ENCODE measurements at regions not wholly inside any gene's neighbourhood (a gene's known extent, or its start where the extent isn't known, plus 50 kb on each side); places are given as distances from the start of the nearest gene placed in this dataset.
"Not testable (repeated sequence)": the region's sequence is repeated elsewhere in the genome, so short reads cannot be mapped to it uniquely, and the experiment has no call there.

DNA sequence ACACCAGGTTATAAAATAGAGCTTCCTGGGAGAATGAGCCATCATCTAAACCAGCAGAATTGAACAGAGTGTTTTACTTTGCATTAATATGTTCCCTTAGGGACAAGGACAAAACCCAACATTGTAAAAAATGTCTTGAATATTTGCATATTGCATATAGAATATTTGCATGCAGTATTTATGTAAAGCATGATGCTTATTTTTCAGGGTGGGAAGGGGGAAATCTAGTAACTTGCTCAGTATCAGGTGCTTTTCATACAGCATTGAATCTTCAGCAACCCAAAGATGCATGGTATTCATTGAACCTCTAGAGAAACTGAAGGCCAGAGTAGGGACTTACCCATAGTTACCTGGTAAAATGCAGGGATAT lies 409.2 kb upstream of the ZMIZ1 start:
- H3K4me3 ChIP-seq (ENCODE audit: low read depth, low read length): no peak overlapping the region
- DNase-seq (ENCODE audit: low read depth): no peak
- TF ChIP-seq, protein P1, sequence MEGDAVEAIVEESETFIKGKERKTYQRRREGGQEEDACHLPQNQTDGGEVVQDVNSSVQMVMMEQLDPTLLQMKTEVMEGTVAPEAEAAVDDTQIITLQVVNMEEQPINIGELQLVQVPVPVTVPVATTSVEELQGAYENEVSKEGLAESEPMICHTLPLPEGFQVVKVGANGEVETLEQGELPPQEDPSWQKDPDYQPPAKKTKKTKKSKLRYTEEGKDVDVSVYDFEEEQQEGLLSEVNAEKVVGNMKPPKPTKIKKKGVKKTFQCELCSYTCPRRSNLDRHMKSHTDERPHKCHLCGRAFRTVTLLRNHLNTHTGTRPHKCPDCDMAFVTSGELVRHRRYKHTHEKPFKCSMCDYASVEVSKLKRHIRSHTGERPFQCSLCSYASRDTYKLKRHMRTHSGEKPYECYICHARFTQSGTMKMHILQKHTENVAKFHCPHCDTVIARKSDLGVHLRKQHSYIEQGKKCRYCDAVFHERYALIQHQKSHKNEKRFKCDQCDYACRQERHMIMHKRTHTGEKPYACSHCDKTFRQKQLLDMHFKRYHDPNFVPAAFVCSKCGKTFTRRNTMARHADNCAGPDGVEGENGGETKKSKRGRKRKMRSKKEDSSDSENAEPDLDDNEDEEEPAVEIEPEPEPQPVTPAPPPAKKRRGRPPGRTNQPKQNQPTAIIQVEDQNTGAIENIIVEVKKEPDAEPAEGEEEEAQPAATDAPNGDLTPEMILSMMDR (IDR thresholded peaks at IDR 0.05; ENCODE audit: insufficient read depth, low read depth, low read length): no peak

GRCh38 chr10:78660446-78661106 lies 408.2 kb upstream of the ZMIZ1 start:
- DNase-seq (ENCODE audit: low read depth): no peak
- H3K4me3 ChIP-seq (ENCODE audit: low read depth, low read length): no peak overlapping the region
- TF ChIP-seq, protein P1 (IDR thresholded peaks at IDR 0.05; ENCODE audit: insufficient read depth, low read depth, low read length): no peak

GRCh38 chr10:78663721-78664120 lies 405.0 kb upstream of the ZMIZ1 start:
- TF ChIP-seq, protein P1 (IDR thresholded peaks at IDR 0.05; ENCODE audit: insufficient read depth, low read depth, low read length): no peak
- no peak for DNase-seq (ENCODE audit: low read depth)
- H3K4me3 ChIP-seq (ENCODE audit: low read depth, low read length): no peak overlapping the region

DNA sequence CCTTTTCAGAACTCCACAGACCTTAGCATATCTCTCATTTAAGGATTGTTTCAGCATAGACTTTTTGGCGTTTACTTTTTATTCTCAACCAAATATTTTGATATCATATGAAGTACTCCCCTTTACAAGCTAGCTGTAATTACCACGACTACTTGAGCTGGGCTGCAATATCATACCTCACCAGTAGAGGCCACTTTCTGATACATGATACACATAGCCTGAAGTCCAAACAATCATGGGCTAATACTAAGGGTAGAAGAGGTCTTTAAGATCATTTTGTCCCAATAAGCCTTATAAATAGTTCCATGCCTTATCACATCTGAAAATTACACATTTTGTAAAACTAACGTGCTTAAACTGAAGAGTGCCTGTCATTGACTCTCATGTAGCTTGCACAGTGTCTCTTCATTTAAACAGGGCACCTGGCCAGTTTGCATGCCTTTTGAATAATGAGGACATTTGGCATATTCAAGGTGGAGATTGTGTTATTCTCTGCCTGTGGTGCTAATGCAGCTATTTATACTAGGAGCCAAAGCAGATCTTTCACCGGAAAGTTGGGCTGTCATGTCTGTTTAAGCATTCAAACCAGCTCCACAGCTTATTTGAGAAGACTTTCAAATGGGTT lies 403.7 kb upstream of the ZMIZ1 start:
- DNase-seq (ENCODE audit: low read depth): peak; percentile 43
- no peak overlapping the region for H3K4me3 ChIP-seq (ENCODE audit: low read depth, low read length)
- TF ChIP-seq, protein P1 (IDR thresholded peaks at IDR 0.05; ENCODE audit: insufficient read depth, low read depth, low read length): peak; percentile 58

- TF ChIP-seq, protein P1 (IDR thresholded peaks at IDR 0.05; ENCODE audit: insufficient read depth, low read depth, low read length): no peak
- DNase-seq (ENCODE audit: low read depth): no peak
- no peak overlapping the region for H3K4me3 ChIP-seq (ENCODE audit: low read depth, low read length)
These were observed 395.8 kb upstream of the ZMIZ1 start for GRCh38 chr10:78672918-78673317.

DNA sequence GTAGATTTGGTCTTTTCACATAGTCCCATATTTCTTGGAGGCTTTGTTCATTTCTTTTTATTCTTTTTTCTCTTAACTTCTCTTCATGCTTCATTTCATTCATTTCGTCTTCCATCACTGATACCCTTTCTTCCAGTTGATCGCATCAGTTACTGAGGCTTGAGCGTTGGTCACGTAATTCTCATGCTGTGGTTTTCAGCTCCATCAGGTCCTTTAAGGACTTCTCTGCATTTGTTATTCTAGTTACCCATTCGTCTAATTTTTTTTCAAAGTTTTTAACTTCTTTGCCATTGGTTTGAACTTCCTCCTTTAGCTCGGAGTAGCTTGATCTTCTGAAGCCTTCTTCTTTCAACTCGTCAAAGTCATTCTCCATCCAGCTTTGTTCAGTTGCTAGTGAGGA lies 387.6 kb upstream of the ZMIZ1 start:
- not testable (repeated sequence) for DNase-seq (ENCODE audit: low read depth)

GRCh38 chr10:78681986-78682385 lies 386.8 kb upstream of the ZMIZ1 start:
- not testable (repeated sequence) for DNase-seq (ENCODE audit: low read depth); H3K4me3 ChIP-seq (ENCODE audit: low read depth, low read length)

More for the DNA sequence above, 387.6 kb upstream of the ZMIZ1 start:
- not testable (repeated sequence) for H3K4me3 ChIP-seq (ENCODE audit: low read depth, low read length)

- H3K4me3 ChIP-seq (ENCODE audit: low read depth, low read length): no peak overlapping the region
- DNase-seq (ENCODE audit: low read depth): no peak
- TF ChIP-seq, protein P1 (IDR thresholded peaks at IDR 0.05; ENCODE audit: insufficient read depth, low read depth, low read length): no peak
These were observed 383.8 kb upstream of the ZMIZ1 start for GRCh38 chr10:78684947-78685346.

Measured in fibroblast of villous mesenchyme (primary cell).